ENCODE measurements at regions not wholly inside any gene's neighbourhood (a gene's known extent, or its start where the extent isn't known, plus 50 kb on each side); places are given as distances from the start of the nearest gene placed in this dataset.

DNA sequence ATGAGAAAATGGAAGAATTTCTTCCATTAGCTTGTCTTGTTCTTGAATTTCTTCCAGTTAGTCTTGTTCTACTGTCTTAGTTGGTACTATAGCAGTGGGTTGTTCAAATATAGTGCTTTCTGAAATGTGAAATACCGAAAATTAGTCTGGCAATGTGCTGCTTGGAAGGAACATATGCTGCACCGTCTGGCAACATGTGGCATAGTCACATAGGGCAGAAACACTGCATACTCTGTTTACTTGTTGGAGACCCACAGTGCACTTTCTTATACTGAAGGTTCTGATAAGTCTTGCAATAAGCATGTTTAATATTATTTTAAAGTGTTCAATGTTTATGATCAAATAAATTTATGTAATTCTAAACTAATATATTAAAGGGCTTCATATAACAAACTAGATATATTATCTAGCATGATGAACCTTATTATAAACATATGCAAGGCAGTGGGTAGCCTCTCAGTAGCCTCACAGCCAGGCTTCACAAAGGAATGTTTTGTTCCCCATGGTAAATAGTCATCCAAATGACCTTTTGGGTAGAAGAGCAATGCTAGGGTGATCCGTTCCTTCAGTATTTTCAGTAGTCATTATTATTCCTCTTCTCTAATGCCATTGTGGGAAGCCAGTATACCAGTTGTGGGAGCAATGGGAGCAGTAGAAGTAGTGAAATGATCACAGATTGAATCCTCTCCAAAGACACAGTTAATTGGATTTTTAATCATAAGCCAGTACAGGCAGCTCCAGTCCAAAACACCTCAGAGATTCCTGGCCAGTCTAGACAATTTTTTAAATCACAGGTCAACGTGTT is 1106.7 kb downstream of the DTWD2 start:
- no peak overlapping the region for H3K27ac Mint-ChIP-seq
- DNase-seq (no peak), ATAC-seq (no peak)
- no peaks in the 10 kb centered on the region for H3K27me3 Mint-ChIP-seq
- H3K4me3 Mint-ChIP-seq: no peak overlapping the region
- H3K4me1 Mint-ChIP-seq: no peaks in the 10 kb centered on the region
- peaks cover 0 to 3% of the 10 kb centered on the region in 2 donors for H3K9me3 Mint-ChIP-seq

DNA sequence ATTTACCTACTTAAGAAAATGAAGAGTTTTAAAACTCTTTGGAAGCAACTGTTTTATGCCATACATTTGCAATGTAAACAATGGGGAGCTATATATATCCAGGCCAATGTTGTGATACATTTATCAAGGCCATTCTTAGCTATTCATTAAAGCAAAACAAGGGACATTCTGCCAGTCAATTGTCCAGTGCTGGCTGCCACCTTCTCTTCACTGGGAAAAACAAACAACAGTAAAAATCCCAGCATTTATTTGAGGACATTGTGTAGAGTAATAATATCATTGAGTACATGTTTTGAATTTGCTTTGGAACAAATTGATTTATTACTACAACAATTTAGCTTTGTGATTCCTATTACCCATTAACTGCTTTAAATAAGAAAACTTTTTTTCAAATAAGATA is 1107.4 kb downstream of the DTWD2 start:
- H3K27me3 Mint-ChIP-seq: no peaks in the 10 kb centered on the region
- H3K27ac Mint-ChIP-seq: no peak overlapping the region
- no peak for ATAC-seq
- peaks cover 0 to 3% of the 10 kb centered on the region in 2 donors for H3K9me3 Mint-ChIP-seq
- H3K4me3 Mint-ChIP-seq: no peak overlapping the region
- H3K4me1 Mint-ChIP-seq: no peaks in the 10 kb centered on the region
- no peak for DNase-seq

DNA sequence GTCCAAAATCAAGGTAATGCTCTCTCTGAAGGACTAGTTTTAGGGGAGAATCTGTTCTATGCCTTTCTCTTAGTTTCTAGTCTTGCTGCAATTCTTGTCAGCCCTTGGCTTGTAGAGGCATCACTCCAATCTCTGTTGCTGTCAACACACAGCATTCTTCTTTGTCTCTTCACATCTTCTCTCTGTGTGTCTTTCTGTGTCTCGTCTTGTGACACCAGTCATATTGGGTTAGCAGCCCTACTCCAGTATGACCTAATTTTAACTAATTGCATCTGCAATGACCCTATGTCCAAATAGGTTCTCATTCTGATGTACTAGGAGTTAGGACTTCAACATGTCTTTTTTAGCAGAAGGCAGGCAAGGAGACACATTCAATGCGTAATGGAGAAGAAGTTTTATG is 1110.6 kb downstream of the DTWD2 start:
- no peaks in the 10 kb centered on the region for H3K27me3 Mint-ChIP-seq
- H3K4me1 Mint-ChIP-seq: no peaks in the 10 kb centered on the region
- ATAC-seq (no peak), DNase-seq (no peak)
- H3K27ac Mint-ChIP-seq: no peak overlapping the region
- no peaks in the 10 kb centered on the region for H3K9me3 Mint-ChIP-seq
- no peak overlapping the region for H3K4me3 Mint-ChIP-seq

DNA sequence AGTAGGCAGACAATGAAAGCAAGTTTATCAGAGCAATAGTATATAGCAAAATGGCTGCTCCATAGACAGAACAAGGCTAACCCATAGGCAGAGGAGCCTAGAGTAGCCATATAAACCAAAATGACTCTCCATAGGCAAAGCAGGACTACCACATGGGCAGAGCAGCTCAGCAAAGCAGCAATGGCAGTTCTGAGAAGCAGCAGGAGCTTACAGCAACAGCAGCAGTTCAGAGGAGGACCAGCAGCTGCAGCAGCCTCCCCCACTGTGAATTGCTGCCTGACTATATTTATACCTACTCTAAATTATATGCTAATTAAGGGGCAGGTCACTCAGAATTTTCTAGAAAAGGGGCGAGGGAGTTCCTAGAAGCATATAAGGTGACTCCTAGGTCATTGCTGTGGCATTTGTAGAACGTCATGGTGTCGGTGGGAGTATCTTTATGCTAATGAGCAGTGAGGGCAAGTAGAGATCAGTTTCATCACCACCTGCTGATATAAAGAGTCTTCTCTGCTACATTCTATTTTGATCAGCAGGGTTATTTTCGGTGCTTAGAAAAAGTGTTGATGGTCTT is 1115.5 kb downstream of the DTWD2 start:
- no peak overlapping the region for H3K4me3 Mint-ChIP-seq
- H3K9me3 Mint-ChIP-seq: no peaks in the 10 kb centered on the region
- H3K27ac Mint-ChIP-seq: no peak overlapping the region
- no peak for ATAC-seq
- no peaks in the 10 kb centered on the region for H3K27me3 Mint-ChIP-seq
- H3K4me1 Mint-ChIP-seq: no peaks in the 10 kb centered on the region
- no peak for DNase-seq

DNA sequence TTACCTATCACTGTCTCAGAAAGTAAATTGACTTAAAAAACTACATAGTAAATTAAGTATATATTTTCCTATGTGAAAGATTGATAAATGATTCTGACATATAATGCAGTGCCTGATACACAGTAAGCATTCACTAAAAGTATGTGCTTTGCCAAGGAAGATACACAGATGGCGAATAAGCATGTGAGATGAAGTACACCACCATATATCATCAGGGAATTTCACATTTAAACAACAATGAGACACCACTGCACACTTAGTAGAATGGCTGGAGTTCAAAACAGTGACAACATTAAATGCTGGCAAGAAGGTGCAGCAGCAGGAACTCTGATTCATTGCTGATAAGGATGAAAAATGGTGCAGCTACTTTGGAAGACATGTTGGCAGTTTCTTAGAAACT is 1118.8 kb downstream of the DTWD2 start:
- no peaks in the 10 kb centered on the region for H3K27me3 Mint-ChIP-seq
- H3K9me3 Mint-ChIP-seq: no peaks in the 10 kb centered on the region
- H3K4me3 Mint-ChIP-seq: no peak overlapping the region
- no peak for ATAC-seq
- DNase-seq: no peak
- no peak overlapping the region for H3K27ac Mint-ChIP-seq
- H3K4me1 Mint-ChIP-seq: no peaks in the 10 kb centered on the region

DNA sequence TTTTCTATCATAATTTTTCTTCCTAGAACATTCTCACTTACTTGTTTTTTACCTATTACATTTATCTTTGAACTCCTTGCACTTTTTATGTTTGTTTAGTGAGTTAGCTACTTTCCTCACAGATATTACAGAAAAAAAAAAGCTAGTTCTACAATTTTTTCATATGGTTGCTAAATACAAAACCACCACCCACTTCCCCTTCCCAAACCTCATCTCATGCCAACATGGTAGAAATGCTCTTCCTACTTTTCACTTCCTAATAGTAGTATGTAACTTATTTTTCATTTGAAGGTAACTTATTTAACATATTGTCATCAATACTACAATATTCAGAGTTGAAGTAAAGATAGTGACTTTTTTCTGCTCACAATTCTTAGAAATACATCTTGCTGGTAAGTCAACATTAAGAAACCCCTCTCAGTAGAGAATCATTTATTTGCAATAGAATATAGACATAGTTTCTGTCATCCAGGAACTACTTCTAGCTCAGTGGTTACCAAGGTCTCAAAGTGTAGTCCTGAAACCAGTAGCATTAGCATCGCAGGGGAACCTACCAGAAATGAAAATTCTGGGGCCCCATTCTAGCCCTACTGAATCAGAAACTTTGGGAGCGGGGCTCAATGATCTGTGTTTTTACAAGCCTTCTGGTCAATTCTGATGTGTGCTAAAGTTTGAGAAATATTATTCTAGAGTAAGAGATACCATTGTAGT is 1124.6 kb downstream of the DTWD2 start:
- DNase-seq (no peak), ATAC-seq (no peak)
- Mint-ChIP-seq H3K9me3 (peaks cover 0 to 5% of the 10 kb centered on the region in 2 donors), H3K4me1 (no peaks in the 10 kb centered on the region), H3K27ac (no peak overlapping the region), H3K4me3 (no peak overlapping the region), H3K27me3 (no peaks in the 10 kb centered on the region)

DNA sequence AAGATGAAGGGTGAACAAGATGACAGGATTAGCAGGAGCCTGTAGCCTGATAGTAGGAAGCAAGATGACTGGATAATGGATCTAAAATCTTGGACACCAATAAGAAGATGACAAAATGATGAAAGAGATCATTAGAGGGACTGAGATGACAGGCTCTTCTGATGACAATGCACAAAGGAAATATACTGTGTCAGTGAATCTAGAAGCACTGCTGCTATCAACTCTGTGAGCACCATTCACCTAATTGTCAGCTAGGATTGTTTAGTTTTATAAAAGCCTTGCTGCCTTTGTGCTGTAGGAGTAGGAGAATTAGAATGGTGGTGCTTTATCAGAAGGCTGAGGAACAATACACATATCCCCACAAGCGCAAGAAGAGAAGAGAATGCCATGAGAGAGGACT is 1127.8 kb downstream of the DTWD2 start:
- Mint-ChIP-seq H3K27me3 (no peaks in the 10 kb centered on the region), H3K27ac (no peak overlapping the region), H3K4me3 (no peak overlapping the region), H3K4me1 (no peaks in the 10 kb centered on the region), H3K9me3 (peaks cover 13 to 14% of the 10 kb centered on the region in 2 donors)
- no peak for ATAC-seq
- no peak for DNase-seq

DNA sequence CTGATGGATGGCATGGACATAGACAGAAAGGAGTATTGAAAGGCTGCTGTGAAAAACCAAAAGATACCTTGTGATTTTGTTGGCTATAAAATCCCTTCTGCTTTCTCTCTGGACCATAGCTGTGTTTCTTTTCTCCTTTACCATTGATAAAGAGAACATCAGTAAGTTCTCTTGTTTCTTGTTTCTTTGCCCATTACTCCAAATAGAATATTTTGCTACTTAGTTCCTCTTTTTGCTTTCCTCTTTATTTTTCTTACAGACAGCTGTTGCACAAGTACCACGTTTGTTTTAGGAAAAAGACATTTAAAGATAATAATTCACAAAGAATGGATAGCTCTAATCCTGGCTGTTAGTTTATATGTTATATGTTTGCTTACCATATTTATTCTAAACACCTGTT is 1129.2 kb downstream of the DTWD2 start:
- DNase-seq: no peak
- ATAC-seq: no peak
- Mint-ChIP-seq H3K9me3 (peaks cover 13 to 17% of the 10 kb centered on the region in 2 donors), H3K4me1 (no peaks in the 10 kb centered on the region), H3K27me3 (no peaks in the 10 kb centered on the region), H3K27ac (no peak overlapping the region), H3K4me3 (no peak overlapping the region)

DNA sequence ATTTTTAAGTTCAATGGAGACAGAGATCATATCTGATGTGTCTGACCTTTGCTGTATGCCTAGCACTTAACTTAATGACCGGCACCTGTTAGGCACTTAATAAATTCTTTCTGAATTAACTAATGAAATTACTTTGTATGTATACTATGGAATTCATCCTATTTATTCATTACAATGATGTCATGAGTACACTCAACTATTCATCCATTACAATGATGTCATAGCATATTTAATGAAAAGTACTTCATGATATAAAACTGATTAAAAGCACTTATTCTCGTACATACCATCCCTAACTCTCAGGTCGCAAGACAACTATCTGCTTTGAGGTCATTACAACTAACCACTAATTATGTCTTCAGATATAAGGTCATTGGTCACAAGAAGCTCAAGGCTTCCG is 1131.6 kb downstream of the DTWD2 start:
- Mint-ChIP-seq H3K9me3 (peaks cover 12 to 13% of the 10 kb centered on the region in 2 donors), H3K27ac (no peak overlapping the region), H3K4me3 (no peak overlapping the region), H3K27me3 (no peaks in the 10 kb centered on the region), H3K4me1 (no peaks in the 10 kb centered on the region)
- no peak for ATAC-seq
- no peak for DNase-seq

DNA sequence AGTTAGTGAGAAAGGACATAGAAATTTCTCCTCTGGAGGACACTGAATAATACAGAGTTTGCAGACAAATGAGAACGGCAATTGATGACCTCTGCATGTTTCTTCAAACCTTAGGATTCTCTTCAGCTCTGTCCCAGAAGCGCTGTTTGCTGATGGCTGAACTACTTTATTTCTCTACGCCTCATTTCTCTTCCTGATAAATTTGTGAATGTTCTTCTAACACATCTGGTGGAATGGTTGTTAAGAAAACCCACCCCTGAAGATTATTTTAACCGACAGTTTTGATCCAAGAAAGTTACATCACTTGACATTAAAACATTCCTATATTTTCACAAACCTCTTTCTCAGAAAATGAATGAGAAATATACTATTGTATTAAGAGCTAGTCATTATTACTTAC is 1150.6 kb downstream of the DTWD2 start:
- ATAC-seq: no peak
- H3K4me3 Mint-ChIP-seq: no peak overlapping the region
- no peak for DNase-seq
- H3K4me1 Mint-ChIP-seq: no peaks in the 10 kb centered on the region
- H3K9me3 Mint-ChIP-seq: peaks cover 5 to 23% of the 10 kb centered on the region in 2 donors
- no peaks in the 10 kb centered on the region for H3K27me3 Mint-ChIP-seq
- no peak overlapping the region for H3K27ac Mint-ChIP-seq

DNA sequence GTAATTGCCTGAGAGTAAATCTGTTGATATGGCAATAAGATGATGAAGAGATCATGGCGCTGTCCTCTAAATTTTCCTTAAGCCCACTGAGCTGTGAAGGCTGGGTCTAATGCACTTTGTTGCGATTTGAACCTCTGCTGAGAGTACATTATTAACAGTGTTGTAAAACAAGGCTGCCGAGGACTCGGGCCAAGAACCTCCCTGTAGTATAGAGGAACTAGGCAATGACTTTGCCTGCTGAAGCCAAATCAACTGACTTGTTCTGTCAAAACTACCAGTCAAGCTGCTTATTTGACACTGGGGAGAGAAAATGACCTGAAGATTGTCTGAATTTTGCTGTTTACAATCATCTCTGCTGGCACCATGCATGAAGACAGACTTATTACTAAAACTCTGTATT is 1154.7 kb downstream of the DTWD2 start:
- peaks cover 5 to 19% of the 10 kb centered on the region in 2 donors for H3K9me3 Mint-ChIP-seq
- no peaks in the 10 kb centered on the region for H3K27me3 Mint-ChIP-seq
- no peak for DNase-seq
- no peak overlapping the region for H3K27ac Mint-ChIP-seq
- H3K4me3 Mint-ChIP-seq: no peak overlapping the region
- no peaks in the 10 kb centered on the region for H3K4me1 Mint-ChIP-seq
- no peak for ATAC-seq

DNA sequence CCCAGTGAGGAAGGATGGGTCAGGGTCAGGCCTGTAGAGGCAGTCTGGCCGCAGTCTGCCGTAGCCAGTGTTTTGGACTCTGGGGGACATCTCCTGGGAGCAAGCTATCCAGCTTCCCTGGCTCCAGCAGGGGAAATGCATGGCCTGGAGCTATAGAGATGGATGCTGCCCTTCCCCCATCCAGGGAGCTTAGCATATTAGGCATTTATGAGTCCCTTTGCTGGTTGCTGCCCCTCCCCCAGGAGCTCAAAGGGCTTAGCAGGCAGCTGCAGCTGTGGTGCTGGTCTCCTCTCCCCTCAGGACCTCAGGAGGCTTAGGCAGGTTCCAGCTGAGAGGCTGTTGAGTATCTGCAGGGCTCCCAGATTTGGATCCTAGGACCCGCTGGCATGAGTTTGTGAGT is 1158.7 kb downstream of the DTWD2 start:
- DNase-seq: no peak
- Mint-ChIP-seq H3K9me3 (peaks cover 0 to 28% of the 10 kb centered on the region in 2 donors), H3K27me3 (no peaks in the 10 kb centered on the region), H3K4me1 (no peaks in the 10 kb centered on the region), H3K4me3 (no peak overlapping the region), H3K27ac (no peak overlapping the region)
- ATAC-seq: no peak

DNA sequence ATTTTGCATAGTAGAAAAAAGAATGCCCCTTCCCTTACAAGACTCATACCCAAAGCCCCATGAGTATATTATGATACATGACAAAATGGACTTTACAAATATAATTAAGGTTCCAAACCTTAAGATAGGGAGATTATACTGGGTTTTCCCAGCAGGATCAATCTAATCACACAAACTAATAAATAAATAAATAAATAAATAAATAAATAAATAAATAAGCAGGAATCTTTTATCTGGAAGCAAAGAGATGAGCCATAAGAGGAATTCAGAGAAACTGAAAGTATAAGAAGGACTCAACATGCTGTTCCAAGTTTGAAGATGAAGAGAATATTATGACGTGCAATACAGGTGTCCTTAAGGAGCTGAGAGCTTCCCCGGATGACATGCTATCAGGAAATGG is 1174.5 kb downstream of the DTWD2 start:
- no peak for DNase-seq
- no peak for ATAC-seq
- H3K4me3 Mint-ChIP-seq: no peak overlapping the region
- peaks cover 9 to 13% of the 10 kb centered on the region in 2 donors for H3K9me3 Mint-ChIP-seq
- H3K27ac Mint-ChIP-seq: no peak overlapping the region
- no peaks in the 10 kb centered on the region for H3K4me1 Mint-ChIP-seq
- H3K27me3 Mint-ChIP-seq: no peaks in the 10 kb centered on the region

DNA sequence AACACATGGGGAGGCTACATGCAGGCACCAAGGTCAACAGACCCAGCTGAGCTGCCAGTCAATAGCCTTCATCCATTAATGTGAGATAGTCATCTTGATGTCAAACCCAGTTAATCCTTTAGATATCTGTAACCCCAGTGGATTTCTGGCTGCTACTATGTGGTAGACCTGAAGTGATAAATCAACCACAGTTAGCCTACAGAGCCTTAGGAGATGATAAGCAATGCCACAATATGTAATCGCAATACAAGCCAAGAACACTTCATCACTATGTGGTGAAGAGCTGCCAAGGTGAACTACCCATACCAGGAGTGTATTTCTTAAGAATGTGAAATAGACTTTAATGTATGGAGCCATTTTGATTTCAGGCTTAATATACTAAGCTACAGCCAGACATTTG is 1175.5 kb downstream of the DTWD2 start:
- Mint-ChIP-seq H3K4me1 (no peaks in the 10 kb centered on the region), H3K4me3 (no peak overlapping the region), H3K27ac (no peak overlapping the region), H3K27me3 (no peaks in the 10 kb centered on the region), H3K9me3 (peaks cover 7 to 9% of the 10 kb centered on the region in 2 donors)
- ATAC-seq (no peak), DNase-seq (no peak)

DNA sequence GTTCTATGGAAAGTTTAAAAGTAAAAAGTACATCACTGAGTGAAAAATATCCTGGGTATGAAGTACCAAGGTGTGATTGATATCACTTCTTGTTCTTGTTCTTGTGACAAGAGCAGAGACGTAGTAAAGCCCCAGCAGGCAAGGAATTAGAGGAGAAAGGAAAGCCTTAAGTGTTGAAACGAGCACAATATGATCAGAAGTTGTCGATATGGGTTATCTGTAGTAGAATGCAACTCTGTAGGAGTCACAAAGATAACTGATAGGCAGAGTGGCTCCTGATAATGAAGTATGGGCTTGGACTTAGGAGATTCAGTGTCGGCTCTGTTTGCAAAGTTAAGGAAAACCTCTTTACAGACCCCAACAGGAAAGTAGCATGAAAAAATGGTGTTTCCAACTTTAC is 1179.1 kb downstream of the DTWD2 start:
- H3K27ac Mint-ChIP-seq: no peak overlapping the region
- no peaks in the 10 kb centered on the region for H3K4me1 Mint-ChIP-seq
- DNase-seq (no peak), ATAC-seq (no peak)
- no peaks in the 10 kb centered on the region for H3K27me3 Mint-ChIP-seq
- peaks cover 4 to 7% of the 10 kb centered on the region in 2 donors for H3K9me3 Mint-ChIP-seq
- no peak overlapping the region for H3K4me3 Mint-ChIP-seq

DNA sequence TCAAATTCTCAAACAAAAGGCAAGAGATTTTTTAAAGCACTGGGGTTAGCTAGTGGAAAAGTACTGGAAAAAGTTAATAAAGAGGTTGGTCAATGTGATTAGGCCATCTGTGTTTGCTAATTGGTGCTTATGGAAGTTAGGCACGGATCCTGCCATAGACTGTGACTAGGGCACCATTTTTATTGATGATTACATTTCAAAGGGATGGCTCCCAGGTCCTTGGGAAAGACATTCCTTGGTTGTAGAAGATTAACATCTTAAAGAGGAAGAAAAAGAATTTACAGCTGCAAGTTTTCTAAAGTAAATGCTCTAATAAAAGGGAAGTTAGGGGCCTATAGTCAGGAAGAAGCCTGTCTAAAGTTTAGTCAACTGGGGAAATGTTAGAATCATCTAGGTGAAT is 1183.3 kb downstream of the DTWD2 start:
- Mint-ChIP-seq H3K27me3 (no peaks in the 10 kb centered on the region), H3K4me1 (no peaks in the 10 kb centered on the region)
- no peak for ATAC-seq

More for the DNA sequence above, 1183.3 kb downstream of the DTWD2 start:
- DNase-seq: no peak
- Mint-ChIP-seq H3K4me3 (no peak overlapping the region), H3K9me3 (peaks cover 6 to 9% of the 10 kb centered on the region in 2 donors), H3K27ac (no peak overlapping the region)

Data from stimulated activated naive CD8-positive, alpha-beta T cell treated with anti-CD3 and anti-CD28 coated beads, Interleukin-15, amount 100 ng/mL, for 72 hours (primary cell).